ENCODE measurements at regions not wholly inside any gene's neighbourhood (a gene's known extent, or its start where the extent isn't known, plus 50 kb on each side); places are given as distances from the start of the nearest gene placed in this dataset.

DNA sequence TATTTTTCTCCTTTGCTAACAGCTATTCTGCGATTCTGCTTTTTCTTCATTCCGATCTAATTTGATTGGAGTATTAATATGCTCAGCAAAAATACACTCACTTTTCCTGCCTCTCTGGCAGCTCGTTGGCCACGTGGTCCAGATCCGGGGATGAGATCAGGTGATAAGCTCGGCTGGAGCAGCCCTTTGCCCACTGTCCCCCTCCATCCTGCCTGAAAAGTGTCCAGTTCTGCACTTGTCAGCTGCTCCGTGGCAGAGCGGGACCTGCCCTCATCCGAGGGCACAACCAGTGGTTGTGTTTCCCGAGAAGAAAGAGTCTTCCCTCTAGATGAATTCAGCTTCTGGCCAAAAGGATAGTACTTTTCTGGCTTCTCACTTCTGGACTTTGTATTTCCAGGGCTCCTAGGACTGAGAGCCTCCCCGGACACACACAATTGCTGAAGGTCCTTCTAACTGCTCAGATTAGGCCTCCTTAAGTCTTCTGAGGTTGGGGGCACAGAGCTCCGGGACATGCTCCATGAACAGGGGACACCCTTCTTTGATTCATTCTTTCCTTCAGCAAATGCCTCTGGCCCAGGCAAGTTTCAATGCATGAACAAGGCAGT is 103.9 kb upstream of the ALDH1A3 start:
- TF ChIP-seq, protein P1, sequence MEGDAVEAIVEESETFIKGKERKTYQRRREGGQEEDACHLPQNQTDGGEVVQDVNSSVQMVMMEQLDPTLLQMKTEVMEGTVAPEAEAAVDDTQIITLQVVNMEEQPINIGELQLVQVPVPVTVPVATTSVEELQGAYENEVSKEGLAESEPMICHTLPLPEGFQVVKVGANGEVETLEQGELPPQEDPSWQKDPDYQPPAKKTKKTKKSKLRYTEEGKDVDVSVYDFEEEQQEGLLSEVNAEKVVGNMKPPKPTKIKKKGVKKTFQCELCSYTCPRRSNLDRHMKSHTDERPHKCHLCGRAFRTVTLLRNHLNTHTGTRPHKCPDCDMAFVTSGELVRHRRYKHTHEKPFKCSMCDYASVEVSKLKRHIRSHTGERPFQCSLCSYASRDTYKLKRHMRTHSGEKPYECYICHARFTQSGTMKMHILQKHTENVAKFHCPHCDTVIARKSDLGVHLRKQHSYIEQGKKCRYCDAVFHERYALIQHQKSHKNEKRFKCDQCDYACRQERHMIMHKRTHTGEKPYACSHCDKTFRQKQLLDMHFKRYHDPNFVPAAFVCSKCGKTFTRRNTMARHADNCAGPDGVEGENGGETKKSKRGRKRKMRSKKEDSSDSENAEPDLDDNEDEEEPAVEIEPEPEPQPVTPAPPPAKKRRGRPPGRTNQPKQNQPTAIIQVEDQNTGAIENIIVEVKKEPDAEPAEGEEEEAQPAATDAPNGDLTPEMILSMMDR (conservative IDR thresholded peaks at IDR 0.05; ENCODE audit: low read depth, low read length) = no peak
- no peak for TF ChIP-seq EZH2 (IDR thresholded peaks at IDR 0.05; ENCODE audit: borderline replicate concordance, low read depth, low read length, poor library complexity, severe bottlenecking)
